ENCODE measurements at regions not wholly inside any gene's neighbourhood (a gene's known extent, or its start where the extent isn't known, plus 50 kb on each side); places are given as distances from the start of the nearest gene placed in this dataset.

DNA sequence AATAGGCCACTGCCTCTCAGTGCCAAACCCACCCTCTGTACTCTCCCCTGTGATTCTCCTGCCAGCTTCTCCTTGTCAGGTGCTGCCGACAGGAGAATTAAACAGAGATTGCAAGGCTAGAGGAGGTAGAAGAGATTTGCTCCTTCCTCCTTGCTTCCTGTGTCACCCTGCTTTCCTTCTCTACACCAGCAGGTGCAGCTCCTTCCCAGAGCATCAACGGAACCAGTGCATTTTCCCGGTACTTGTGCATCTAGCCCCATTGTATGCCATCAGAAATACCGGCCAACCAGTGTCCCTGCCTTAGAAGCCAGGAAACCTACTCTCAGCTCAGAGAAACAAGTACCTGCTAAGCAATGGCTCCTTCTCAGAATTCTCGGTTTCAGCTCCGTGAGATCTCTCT lies 253.2 kb downstream of the SUCLA2 start:
- Histone ChIP-seq H3K4me1 (ENCODE audit: control insufficient read depth, extremely low read depth, insufficient read depth, low read length) (no peaks in the 10 kb centered on the region), H3K4me2 (ENCODE audit: insufficient read depth, low read length) (no peak overlapping the region), H2AFZ (ENCODE audit: low read depth, low read length) (no peak overlapping the region), H3K27me3 (ENCODE audit: control insufficient read depth in 2 of 2, insufficient read depth in 2 of 2, low read length in 2 of 2) (no peaks in the 10 kb centered on the region), H4K20me1 (replicated peaks; ENCODE audit: control insufficient read depth, extremely low read depth, insufficient read depth, low read length) (no peaks in the 10 kb centered on the region), H3K4me3 (replicated peaks in 1 of 3; ENCODE audit: insufficient read depth in 1 of 3, low read depth in 1 of 3, low read length in 3 of 3) (no peak overlapping the region), H3K9me1 (replicated peaks; ENCODE audit: control insufficient read depth, extremely low read depth, insufficient read depth, low read length) (no peaks in the 10 kb centered on the region), H3K9me3 (replicated peaks; ENCODE audit: control insufficient read depth, insufficient read depth, low read length) (no peaks in the 10 kb centered on the region), H3K79me2 (ENCODE audit: control insufficient read depth, insufficient read depth, low read length) (no peaks in the 10 kb centered on the region), H3K36me3 (ENCODE audit: control insufficient read depth in 2 of 2, extremely low read depth in 1 of 2, insufficient read depth in 2 of 2, low read length in 2 of 2) (no peaks in the 10 kb centered on the region), H3K9ac (replicated peaks; ENCODE audit: extremely low read depth, insufficient read depth, low read length) (no peak overlapping the region), H3K27ac (ENCODE audit: insufficient read depth, low read depth, low read length) (no peak overlapping the region)
- dilution Hi-C loops (cut with MboI; ENCODE audit: extremely low pct_ligation_motif_present, low sequenced_read_pairs) (no loop called here), intact Hi-C loops (cut with micrococcal nuclease) (no loop called here)
- no peak for TF ChIP-seq EZH2 (IDR thresholded peaks at IDR 0.05; ENCODE audit: borderline replicate concordance, low read depth, low read length, severe bottlenecking)
- DNase-seq (ENCODE audit: low read depth, low spot score) (no peak), FAIRE-seq (no peak)
- ChIA-PET CTCF (no interaction called here), POLR2A (no interaction called here)
- BruUV-seq (replicated peaks): no TSS peak

DNA sequence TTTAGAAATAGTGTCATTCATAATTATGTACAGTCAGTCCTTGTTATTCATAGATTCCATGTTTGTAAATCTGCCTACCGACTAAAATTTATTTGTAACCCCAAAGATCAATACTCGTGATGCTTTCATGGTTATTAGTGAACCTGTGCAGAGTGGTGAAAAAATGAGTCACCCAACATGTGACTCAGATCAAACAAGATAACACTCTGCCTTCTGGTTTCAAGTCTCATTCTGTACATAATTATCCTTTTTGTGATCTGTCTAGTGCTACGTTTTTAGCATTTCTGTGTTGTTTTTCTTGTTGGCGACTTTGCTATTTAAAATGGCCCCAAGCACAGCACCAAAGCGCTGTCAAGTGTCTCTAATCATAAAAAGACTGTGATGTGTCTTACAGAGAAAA lies 274.7 kb downstream of the SUCLA2 start:
- Histone ChIP-seq H3K27ac (ENCODE audit: insufficient read depth, low read depth, low read length) (no peak overlapping the region), H3K27me3 (ENCODE audit: control insufficient read depth in 2 of 2, insufficient read depth in 2 of 2, low read length in 2 of 2) (no peaks in the 10 kb centered on the region), H3K4me2 (ENCODE audit: insufficient read depth, low read length) (no peak overlapping the region), H3K36me3 (ENCODE audit: control insufficient read depth in 2 of 2, extremely low read depth in 1 of 2, insufficient read depth in 2 of 2, low read length in 2 of 2) (no peaks in the 10 kb centered on the region), H3K9me1 (replicated peaks; ENCODE audit: control insufficient read depth, extremely low read depth, insufficient read depth, low read length) (no peaks in the 10 kb centered on the region), H3K4me3 (replicated peaks in 1 of 3; ENCODE audit: insufficient read depth in 1 of 3, low read depth in 1 of 3, low read length in 3 of 3) (no peak overlapping the region), H3K4me1 (ENCODE audit: control insufficient read depth, extremely low read depth, insufficient read depth, low read length) (no peaks in the 10 kb centered on the region), H2AFZ (ENCODE audit: low read depth, low read length) (no peak overlapping the region), H3K79me2 (ENCODE audit: control insufficient read depth, insufficient read depth, low read length) (no peaks in the 10 kb centered on the region), H3K9ac (replicated peaks; ENCODE audit: extremely low read depth, insufficient read depth, low read length) (no peak overlapping the region), H3K9me3 (replicated peaks; ENCODE audit: control insufficient read depth, insufficient read depth, low read length) (no peaks in the 10 kb centered on the region), H4K20me1 (replicated peaks; ENCODE audit: control insufficient read depth, extremely low read depth, insufficient read depth, low read length) (no peaks in the 10 kb centered on the region)
- no TSS peak for BruUV-seq (replicated peaks)
- FAIRE-seq: no peak
- dilution Hi-C loops (cut with MboI; ENCODE audit: extremely low pct_ligation_motif_present, low sequenced_read_pairs) (no loop called here), intact Hi-C loops (cut with micrococcal nuclease) (no loop called here)
- ChIA-PET CTCF (no interaction called here), POLR2A (no interaction called here)
- DNase-seq (ENCODE audit: low read depth, low spot score): no peak
- TF ChIP-seq, protein P1, sequence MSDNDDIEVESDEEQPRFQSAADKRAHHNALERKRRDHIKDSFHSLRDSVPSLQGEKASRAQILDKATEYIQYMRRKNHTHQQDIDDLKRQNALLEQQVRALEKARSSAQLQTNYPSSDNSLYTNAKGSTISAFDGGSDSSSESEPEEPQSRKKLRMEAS (IDR thresholded peaks at IDR 0.05; ENCODE audit: insufficient read depth, insufficient read length): no peak
- TF ChIP-seq EZH2 (IDR thresholded peaks at IDR 0.05; ENCODE audit: borderline replicate concordance, low read depth, low read length, severe bottlenecking): no peak
- no peak for TF ChIP-seq FOS (IDR thresholded peaks at IDR 0.05; ENCODE audit: borderline replicate concordance, insufficient read depth, low read length)
- TF ChIP-seq POLR2AphosphoS5 (IDR thresholded peaks at IDR 0.05; ENCODE audit: insufficient read depth, low read depth, low read length): no peak
- no peak for TF ChIP-seq MYC (IDR thresholded peaks at IDR 0.05; ENCODE audit: low read depth, low read length)
- no peak for TF ChIP-seq GATA2 (IDR thresholded peaks at IDR 0.05; ENCODE audit: insufficient read depth, insufficient read length, low read depth, low read length)
- TF ChIP-seq, protein P2, sequence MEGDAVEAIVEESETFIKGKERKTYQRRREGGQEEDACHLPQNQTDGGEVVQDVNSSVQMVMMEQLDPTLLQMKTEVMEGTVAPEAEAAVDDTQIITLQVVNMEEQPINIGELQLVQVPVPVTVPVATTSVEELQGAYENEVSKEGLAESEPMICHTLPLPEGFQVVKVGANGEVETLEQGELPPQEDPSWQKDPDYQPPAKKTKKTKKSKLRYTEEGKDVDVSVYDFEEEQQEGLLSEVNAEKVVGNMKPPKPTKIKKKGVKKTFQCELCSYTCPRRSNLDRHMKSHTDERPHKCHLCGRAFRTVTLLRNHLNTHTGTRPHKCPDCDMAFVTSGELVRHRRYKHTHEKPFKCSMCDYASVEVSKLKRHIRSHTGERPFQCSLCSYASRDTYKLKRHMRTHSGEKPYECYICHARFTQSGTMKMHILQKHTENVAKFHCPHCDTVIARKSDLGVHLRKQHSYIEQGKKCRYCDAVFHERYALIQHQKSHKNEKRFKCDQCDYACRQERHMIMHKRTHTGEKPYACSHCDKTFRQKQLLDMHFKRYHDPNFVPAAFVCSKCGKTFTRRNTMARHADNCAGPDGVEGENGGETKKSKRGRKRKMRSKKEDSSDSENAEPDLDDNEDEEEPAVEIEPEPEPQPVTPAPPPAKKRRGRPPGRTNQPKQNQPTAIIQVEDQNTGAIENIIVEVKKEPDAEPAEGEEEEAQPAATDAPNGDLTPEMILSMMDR (IDR thresholded peaks at IDR 0.05; ENCODE audit: extremely low read depth in 1 of 2, insufficient read depth in 1 of 2, low read depth in 1 of 2, low read length in 2 of 2): no peak
- TF ChIP-seq POLR2A (IDR thresholded peaks at IDR 0.05; ENCODE audit: low read depth, low read length): no peak
- no peak for TF ChIP-seq JUN (IDR thresholded peaks at IDR 0.05; ENCODE audit: borderline replicate concordance, insufficient read depth, insufficient read length, low read depth)
